SIG-M5 treated with dmso at 0.1 percent for 504 hours (cell line): ENCODE measurements at regions not wholly inside any gene's neighbourhood (a gene's known extent, or its start where the extent isn't known, plus 50 kb on each side); places are given as distances from the start of the nearest gene placed in this dataset.

ENCODE experiments used
- DNase-seq: peaks from one replicate; lab custom pipeline; 2025; ENCODE audit not compliant: unreplicated experiment; lab: John Stamatoyannopoulos, UW

GRCh38 chr21:43304621-43305335 is 122.2 kb downstream of the SIK1 start:
- DNase-seq: no peak

GRCh38 chr21:43304206-43304605 is 122.7 kb downstream of the SIK1 start:
- no peak for DNase-seq

- DNase-seq: no peak
These were observed 123.4 kb downstream of the SIK1 start for GRCh38 chr21:43303275-43304178.

- no peak for DNase-seq
These were observed 124.2 kb downstream of the SIK1 start for GRCh38 chr21:43302769-43303168.

- no peak for DNase-seq
These were observed 124.8 kb downstream of the SIK1 start for GRCh38 chr21:43302062-43302700.

- DNase-seq: no peak
These were observed 125.4 kb downstream of the SIK1 start for GRCh38 chr21:43301409-43302061.

GRCh38 chr21:43300496-43301408 is 126.2 kb downstream of the SIK1 start:
- no peak for DNase-seq

GRCh38 chr21:43299441-43300277 is 127.3 kb downstream of the SIK1 start:
- DNase-seq: no peak

GRCh38 chr21:43298546-43299440 is 128.1 kb downstream of the SIK1 start:
- DNase-seq: no peak

- DNase-seq: no peak
These were observed 128.9 kb downstream of the SIK1 start for GRCh38 chr21:43297989-43298388.

GRCh38 chr21:43297391-43297981 is 128.7 kb downstream of the CRYAA start:
- DNase-seq: no peak

GRCh38 chr21:43295066-43295958 is 126.5 kb downstream of the CRYAA start:
- DNase-seq: no peak

- no peak for DNase-seq
These were observed 125.5 kb downstream of the CRYAA start for GRCh38 chr21:43294194-43294902.

- no peak for DNase-seq
These were observed 124.0 kb downstream of the CRYAA start for GRCh38 chr21:43292866-43293142.

GRCh38 chr21:43292041-43292865 is 123.4 kb downstream of the CRYAA start:
- DNase-seq: no peak
